ENCODE measurements at regions not wholly inside any gene's neighbourhood (a gene's known extent, or its start where the extent isn't known, plus 50 kb on each side); places are given as distances from the start of the nearest gene placed in this dataset.

DNA sequence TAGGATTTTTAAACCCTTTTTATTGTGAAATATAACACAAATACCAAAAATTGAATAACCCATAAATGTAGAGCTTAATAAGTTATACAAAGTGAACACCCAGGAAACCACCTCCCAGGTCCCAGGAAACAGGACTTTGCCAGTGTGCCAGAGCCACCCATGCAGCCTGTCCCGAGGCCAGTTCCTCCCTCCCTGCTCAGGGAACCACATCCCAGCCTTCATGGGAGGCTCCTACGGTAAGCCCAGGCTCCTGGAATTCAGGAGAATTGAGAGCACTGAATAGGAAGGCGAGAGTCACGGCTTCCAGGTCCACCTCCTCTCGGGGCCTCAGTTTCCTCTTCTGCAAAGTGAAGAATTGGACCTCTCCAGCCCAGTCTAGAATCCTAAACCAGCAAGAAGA is 178.2 kb downstream of the TMEM132E start:
- Mint-ChIP-seq H3K9me3 (no peaks in the 10 kb centered on the region), H3K27me3 (ENCODE audit: low read depth) (peaks cover 7% of the 10 kb centered on the region), H3K27ac (peak overlapping the region in 1 of 3 experiments; percentile 38; a peak in 1 of 7 replicates), H3K4me1 (peaks cover 13 to 33% of the 10 kb centered on the region in 2 experiments), H3K36me3 (ENCODE audit: insufficient read depth in 1 of 3, low read depth in 3 of 3) (no peaks in the 10 kb centered on the region), H3K4me3 (no peak overlapping the region)
- H3K23me2 ChIP-seq (ENCODE audit: insufficient read length, low read depth, low read length, poor library complexity, severe bottlenecking): no peaks in the 10 kb centered on the region
- H2BK120ac ChIP-seq (ENCODE audit: low read depth, low read length, poor library complexity, severe bottlenecking): no peak overlapping the region
- TF ChIP-seq, protein P1, sequence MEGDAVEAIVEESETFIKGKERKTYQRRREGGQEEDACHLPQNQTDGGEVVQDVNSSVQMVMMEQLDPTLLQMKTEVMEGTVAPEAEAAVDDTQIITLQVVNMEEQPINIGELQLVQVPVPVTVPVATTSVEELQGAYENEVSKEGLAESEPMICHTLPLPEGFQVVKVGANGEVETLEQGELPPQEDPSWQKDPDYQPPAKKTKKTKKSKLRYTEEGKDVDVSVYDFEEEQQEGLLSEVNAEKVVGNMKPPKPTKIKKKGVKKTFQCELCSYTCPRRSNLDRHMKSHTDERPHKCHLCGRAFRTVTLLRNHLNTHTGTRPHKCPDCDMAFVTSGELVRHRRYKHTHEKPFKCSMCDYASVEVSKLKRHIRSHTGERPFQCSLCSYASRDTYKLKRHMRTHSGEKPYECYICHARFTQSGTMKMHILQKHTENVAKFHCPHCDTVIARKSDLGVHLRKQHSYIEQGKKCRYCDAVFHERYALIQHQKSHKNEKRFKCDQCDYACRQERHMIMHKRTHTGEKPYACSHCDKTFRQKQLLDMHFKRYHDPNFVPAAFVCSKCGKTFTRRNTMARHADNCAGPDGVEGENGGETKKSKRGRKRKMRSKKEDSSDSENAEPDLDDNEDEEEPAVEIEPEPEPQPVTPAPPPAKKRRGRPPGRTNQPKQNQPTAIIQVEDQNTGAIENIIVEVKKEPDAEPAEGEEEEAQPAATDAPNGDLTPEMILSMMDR (conservative IDR thresholded peaks at IDR 0.05): no peak
- no peak overlapping the region for H3K18ac ChIP-seq (ENCODE audit: insufficient read length, low read depth, low read length)
- no peak overlapping the region for H3K27ac ChIP-seq (ENCODE audit: insufficient read length, low read depth, low read length)
- H3K4me2 ChIP-seq (ENCODE audit: insufficient read depth, insufficient read length, low read length): no peak overlapping the region
- H2BK15ac ChIP-seq (ENCODE audit: low read depth, low read length): no peak overlapping the region
- no peak overlapping the region for H2BK5ac ChIP-seq (ENCODE audit: insufficient read length, low read length)
- H4K8ac ChIP-seq (replicated peaks; ENCODE audit: insufficient read length, low read depth, low read length): no peak overlapping the region
- no peak overlapping the region for H2BK20ac ChIP-seq (ENCODE audit: low read depth, low read length, poor library complexity, severe bottlenecking)
- H3K27me3 ChIP-seq (ENCODE audit: insufficient read depth, low read length): no peaks in the 10 kb centered on the region
- no peaks in the 10 kb centered on the region for H3K79me1 ChIP-seq (ENCODE audit: insufficient read depth, low read depth, low read length, poor library complexity, severe bottlenecking)
- H3K23ac ChIP-seq (ENCODE audit: insufficient read length, low read depth, low read length): no peak overlapping the region
- H3K14ac ChIP-seq (ENCODE audit: insufficient read depth, low read length): no peak overlapping the region
- no peak overlapping the region for H4K5ac ChIP-seq (ENCODE audit: insufficient read length, low read depth, low read length)
- H3K4ac ChIP-seq (ENCODE audit: low read depth, low read length): no peak overlapping the region
- no peaks in the 10 kb centered on the region for H3K4me1 ChIP-seq (ENCODE audit: insufficient read depth, low read length)
- H2AFZ ChIP-seq (ENCODE audit: low read length): no peak overlapping the region
- H3T11ph ChIP-seq (ENCODE audit: low read length): no peak overlapping the region
- no peaks in the 10 kb centered on the region for H4K20me1 ChIP-seq (ENCODE audit: control insufficient read depth, insufficient read depth, insufficient read length)
- no peak overlapping the region for H2AK5ac ChIP-seq (ENCODE audit: insufficient read length, low read length)
- WGBS (ENCODE audit: extremely low coverage, insufficient read length, low lambda C conversion rate): no CpG with 5 or more reads among the region's 5 CpGs
- no peak overlapping the region for H2BK12ac ChIP-seq (ENCODE audit: insufficient read length, low read depth, low read length)
- no peak overlapping the region for H3K9ac ChIP-seq (ENCODE audit: extremely low read depth, insufficient read length, low read length)
- H4K91ac ChIP-seq (ENCODE audit: insufficient read length, low read depth, low read length): no peak overlapping the region
- H3K56ac ChIP-seq (ENCODE audit: insufficient read length, low read depth, low read length): no peak overlapping the region
- DNase-seq: peak; percentile 20
- no peaks in the 10 kb centered on the region for H3K9me3 ChIP-seq (ENCODE audit: control insufficient read depth, low read depth, low read length)
- H3K79me2 ChIP-seq (ENCODE audit: insufficient read depth, low read length): no peaks in the 10 kb centered on the region

All from H9 (cell line).